ENCODE measurements at regions not wholly inside any gene's neighbourhood (a gene's known extent, or its start where the extent isn't known, plus 50 kb on each side); places are given as distances from the start of the nearest gene placed in this dataset.
"Not testable (repeated sequence)": the region's sequence is repeated elsewhere in the genome, so short reads cannot be mapped to it uniquely, and the experiment has no call there.

- Histone ChIP-seq H3K27me3 (no peaks in the 10 kb centered on the region), H3K36me3 (no peaks in the 10 kb centered on the region), H3K4me3 (no peak overlapping the region), H3K9me3 (no peaks in the 10 kb centered on the region)
- DNase-seq, result no peak
Measured at GRCh38 chr3:103794656-103795055, 1359.8 kb downstream of the ZPLD1 start.

- Histone ChIP-seq H3K27me3 (no peaks in the 10 kb centered on the region), H3K4me3 (no peak overlapping the region)
Measured at GRCh38 chr3:103796068-103796467, 1361.3 kb downstream of the ZPLD1 start.

GRCh38 chr3:103803787-103804186, 1369.0 kb downstream of the ZPLD1 start:
- Histone ChIP-seq H3K27me3 (no peaks in the 10 kb centered on the region), H3K36me3 (no peaks in the 10 kb centered on the region)
- no peak for DNase-seq

More at GRCh38 chr3:103796068-103796467, 1361.3 kb downstream of the ZPLD1 start:
- DNase-seq, result no peak
- Histone ChIP-seq H3K36me3 (no peaks in the 10 kb centered on the region), H3K9me3 (no peaks in the 10 kb centered on the region)

GRCh38 chr3:103810167-103810566, 1375.4 kb downstream of the ZPLD1 start:
- H3K36me3 ChIP-seq, result no peaks in the 10 kb centered on the region
- H3K9me3 ChIP-seq, result 0 out of 2 replicates have a peak, but pooled peaks cover 3% of the 10 kb centered on the region
- H3K27me3 ChIP-seq, result no peaks in the 10 kb centered on the region
- H3K4me3 ChIP-seq, result no peak overlapping the region
- no peak for DNase-seq

More at GRCh38 chr3:103803787-103804186, 1369.0 kb downstream of the ZPLD1 start:
- H3K9me3 ChIP-seq, result no peaks in the 10 kb centered on the region
- H3K4me3 ChIP-seq, result no peak overlapping the region

- no peaks in the 10 kb centered on the region for H3K36me3 ChIP-seq
- no peak for DNase-seq
- H3K27me3 ChIP-seq, result no peaks in the 10 kb centered on the region
- 0 out of 2 replicates have a peak, but pooled peaks cover 3% of the 10 kb centered on the region for H3K9me3 ChIP-seq
- no peak overlapping the region for H3K4me3 ChIP-seq
Measured at GRCh38 chr3:103813955-103814354, 1379.1 kb downstream of the ZPLD1 start.

GRCh38 chr3:103818398-103818797, 1383.6 kb downstream of the ZPLD1 start:
- no peak for DNase-seq
- Histone ChIP-seq H3K4me3 (no peak overlapping the region), H3K27me3 (no peaks in the 10 kb centered on the region), H3K36me3 (no peaks in the 10 kb centered on the region), H3K9me3 (no peaks in the 10 kb centered on the region)

GRCh38 chr3:103818800-103819199, 1384.0 kb downstream of the ZPLD1 start:
- DNase-seq, result no peak
- Histone ChIP-seq H3K9me3 (no peaks in the 10 kb centered on the region), H3K36me3 (no peaks in the 10 kb centered on the region), H3K27me3 (no peaks in the 10 kb centered on the region), H3K4me3 (no peak overlapping the region)

- Histone ChIP-seq H3K9me3 (no peaks in the 10 kb centered on the region), H3K36me3 (no peaks in the 10 kb centered on the region), H3K27me3 (no peaks in the 10 kb centered on the region), H3K4me3 (no peak overlapping the region)
- DNase-seq, result no peak
Measured at GRCh38 chr3:103825586-103825985, 1390.8 kb downstream of the ZPLD1 start.

- H3K36me3 ChIP-seq, result no peaks in the 10 kb centered on the region
- no peak for DNase-seq
- no peaks in the 10 kb centered on the region for H3K9me3 ChIP-seq
- H3K4me3 ChIP-seq, result no peak overlapping the region
- no peaks in the 10 kb centered on the region for H3K27me3 ChIP-seq
Measured at GRCh38 chr3:103829723-103830326, 1395.0 kb downstream of the ZPLD1 start.

- no peak overlapping the region for H3K4me3 ChIP-seq
Measured at GRCh38 chr3:103847081-103848062, 1412.6 kb downstream of the ZPLD1 start.

GRCh38 chr3:103851793-103852192, 1417.0 kb downstream of the ZPLD1 start:
- no peaks in the 10 kb centered on the region for H3K27me3 ChIP-seq
- H3K9me3 ChIP-seq, result no peaks in the 10 kb centered on the region
- H3K36me3 ChIP-seq, result no peaks in the 10 kb centered on the region
- H3K4me3 ChIP-seq, result no peak overlapping the region
- no peak for DNase-seq

More at GRCh38 chr3:103847081-103848062, 1412.6 kb downstream of the ZPLD1 start:
- Histone ChIP-seq H3K27me3 (no peaks in the 10 kb centered on the region), H3K36me3 (no peaks in the 10 kb centered on the region), H3K9me3 (no peaks in the 10 kb centered on the region)
- no peak for DNase-seq

GRCh38 chr3:103862415-103862814, 1427.6 kb downstream of the ZPLD1 start:
- Histone ChIP-seq H3K36me3 (no peaks in the 10 kb centered on the region), H3K27me3 (no peaks in the 10 kb centered on the region), H3K9me3 (no peaks in the 10 kb centered on the region), H3K4me3 (no peak overlapping the region)
- no peak for DNase-seq

- no peaks in the 10 kb centered on the region for H3K27me3 ChIP-seq
- no peaks in the 10 kb centered on the region for H3K36me3 ChIP-seq
Measured at GRCh38 chr3:103863381-103863780, 1428.6 kb downstream of the ZPLD1 start.

GRCh38 chr3:103866113-103866512, 1431.3 kb downstream of the ZPLD1 start:
- DNase-seq, result no peak
- Histone ChIP-seq H3K4me3 (no peak overlapping the region), H3K27me3 (no peaks in the 10 kb centered on the region), H3K36me3 (no peaks in the 10 kb centered on the region), H3K9me3 (no peaks in the 10 kb centered on the region)

More at GRCh38 chr3:103863381-103863780, 1428.6 kb downstream of the ZPLD1 start:
- Histone ChIP-seq H3K4me3 (no peak overlapping the region), H3K9me3 (no peaks in the 10 kb centered on the region)
- DNase-seq, result no peak

GRCh38 chr3:103873021-103873420, 1438.2 kb downstream of the ZPLD1 start:
- H3K9me3 ChIP-seq, result no peaks in the 10 kb centered on the region
- no peak for DNase-seq
- no peaks in the 10 kb centered on the region for H3K36me3 ChIP-seq
- H3K4me3 ChIP-seq, result no peak overlapping the region
- H3K27me3 ChIP-seq, result no peaks in the 10 kb centered on the region

GRCh38 chr3:103873897-103874545, 1439.2 kb downstream of the ZPLD1 start:
- DNase-seq, result no peak

GRCh38 chr3:103881809-103882208, 1447.0 kb downstream of the ZPLD1 start:
- not testable (repeated sequence) for H3K9me3 ChIP-seq, DNase-seq, H3K4me3 ChIP-seq, H3K27me3 ChIP-seq, H3K36me3 ChIP-seq

More at GRCh38 chr3:103873897-103874545, 1439.2 kb downstream of the ZPLD1 start:
- Histone ChIP-seq H3K36me3 (no peaks in the 10 kb centered on the region), H3K9me3 (no peaks in the 10 kb centered on the region), H3K4me3 (no peak overlapping the region), H3K27me3 (no peaks in the 10 kb centered on the region)
